MM.1S (cell line): ENCODE measurements at regions not wholly inside any gene's neighbourhood (a gene's known extent, or its start where the extent isn't known, plus 50 kb on each side); places are given as distances from the start of the nearest gene placed in this dataset.

Source experiments
- DNase-seq: peaks from one replicate; pipeline ENCODE4 v3.0.0-alpha.2; 2015
- H2AFZ ChIP-seq: fragments of 300-600 bp; sonication (generic); 2 replicates; pipeline ENCODE4 v1.6.0; 2016; ENCODE audit warnings: antibody characterized with exemption, low read length
- H3F3A ChIP-seq: fragments of 300-600 bp; sonication (generic); 2 replicates; pipeline ENCODE4 v1.6.1; 2016; ENCODE audit warnings: mild to moderate bottlenecking, antibody characterized with exemption, low read length, moderate library complexity, mixed read lengths; ENCODE audit not compliant: insufficient read depth
- H3K27ac ChIP-seq: fragments of 300-600 bp; sonication (generic); 2 replicates; pipeline ENCODE4 v1.5.1; 2016; ENCODE audit warnings: mild to moderate bottlenecking, low read length
- H3K27me3 ChIP-seq: fragments of 300-600 bp; sonication (generic); replicated peaks from 2 replicates; pipeline ENCODE4 v1.6.0; 2016; ENCODE audit warnings: low read length; ENCODE audit not compliant: insufficient read depth
- H3K36me3 ChIP-seq: fragments of 300-600 bp; sonication (generic); replicated peaks from 2 replicates; pipeline ENCODE4 v1.6.1; 2016; ENCODE audit warnings: mild to moderate bottlenecking, low read length, mixed read lengths; ENCODE audit not compliant: insufficient read depth
- H3K4me1 ChIP-seq: fragments of 300-600 bp; sonication (generic); 2 replicates; pipeline ENCODE4 v1.6.1; 2016; ENCODE audit warnings: low read length, mixed read lengths
- H3K4me2 ChIP-seq: fragments of 300-600 bp; sonication (generic); 2 replicates; pipeline ENCODE4 v1.6.0; 2016; ENCODE audit warnings: low read depth, low read length
- H3K4me3 ChIP-seq: fragments of 300-600 bp; sonication (generic); 2 replicates; pipeline ENCODE4 v1.5.1; 2016; ENCODE audit warnings: low read length, mixed read lengths
- H3K79me2 ChIP-seq: fragments of 300-600 bp; sonication (generic); 2 replicates; pipeline ENCODE4 v1.6.1; 2016; ENCODE audit warnings: mixed run types, low read length, mixed read lengths
- H3K9ac ChIP-seq: fragments of 300-600 bp; sonication (generic); 2 replicates; pipeline ENCODE4 v1.6.1; 2016; ENCODE audit warnings: low read length, mixed read lengths
- H3K9me2 ChIP-seq: fragments of 300-600 bp; sonication (generic); replicated peaks from 2 replicates; pipeline ENCODE4 v1.6.1; 2016; ENCODE audit warnings: mild to moderate bottlenecking, low read length, mixed read lengths; ENCODE audit not compliant: insufficient read depth
- H3K9me3 ChIP-seq: fragments of 300-600 bp; sonication (generic); replicated peaks from 2 replicates; pipeline ENCODE4 v1.6.1; 2016; ENCODE audit warnings: mild to moderate bottlenecking, low read length, mixed read lengths; ENCODE audit not compliant: insufficient read depth
- H4K20me1 ChIP-seq: fragments of 300-600 bp; sonication (generic); 2 replicates; pipeline ENCODE4 v1.6.1; 2016; ENCODE audit warnings: mild to moderate bottlenecking, low read length, moderate library complexity, mixed read lengths; ENCODE audit not compliant: insufficient read depth
- EZH2 ChIP-seq: fragments of 300-600 bp; sonication (generic); optimal IDR thresholded peaks from 2 replicates; pipeline ENCODE3; 2017; ENCODE audit warnings: low read depth, mild to moderate bottlenecking, antibody characterized with exemption, low read length, mixed read lengths
- EZH2phosphoT487 ChIP-seq: fragments of 300-600 bp; sonication (generic); IDR thresholded peaks from 2 replicates; pipeline ENCODE4 v1.6.1; 2018; ENCODE audit warnings: antibody characterized with exemption, low read length
- TF ChIP-seq, protein P1 (sequence below): fragments of 300-600 bp; sonication (generic); IDR thresholded peaks from 2 replicates; pipeline ENCODE4 v1.5.1; 2016; ENCODE audit warnings: antibody characterized with exemption, low read length, mixed read lengths

GRCh38 chr5:8576178-8576577 lies 707.2 kb downstream of the MTRR start:
- H4K20me1 ChIP-seq, result no peaks in the 10 kb centered on the region
- H3K4me2 ChIP-seq, result no peak overlapping the region
- no peaks in the 10 kb centered on the region for H3K9me3 ChIP-seq
- no peaks in the 10 kb centered on the region for H3F3A ChIP-seq
- H3K4me3 ChIP-seq, result no peak overlapping the region
- H3K4me1 ChIP-seq, result no peaks in the 10 kb centered on the region
- no peaks in the 10 kb centered on the region for H3K79me2 ChIP-seq
- H3K27me3 ChIP-seq, result no peaks in the 10 kb centered on the region
- TF ChIP-seq, protein P1, sequence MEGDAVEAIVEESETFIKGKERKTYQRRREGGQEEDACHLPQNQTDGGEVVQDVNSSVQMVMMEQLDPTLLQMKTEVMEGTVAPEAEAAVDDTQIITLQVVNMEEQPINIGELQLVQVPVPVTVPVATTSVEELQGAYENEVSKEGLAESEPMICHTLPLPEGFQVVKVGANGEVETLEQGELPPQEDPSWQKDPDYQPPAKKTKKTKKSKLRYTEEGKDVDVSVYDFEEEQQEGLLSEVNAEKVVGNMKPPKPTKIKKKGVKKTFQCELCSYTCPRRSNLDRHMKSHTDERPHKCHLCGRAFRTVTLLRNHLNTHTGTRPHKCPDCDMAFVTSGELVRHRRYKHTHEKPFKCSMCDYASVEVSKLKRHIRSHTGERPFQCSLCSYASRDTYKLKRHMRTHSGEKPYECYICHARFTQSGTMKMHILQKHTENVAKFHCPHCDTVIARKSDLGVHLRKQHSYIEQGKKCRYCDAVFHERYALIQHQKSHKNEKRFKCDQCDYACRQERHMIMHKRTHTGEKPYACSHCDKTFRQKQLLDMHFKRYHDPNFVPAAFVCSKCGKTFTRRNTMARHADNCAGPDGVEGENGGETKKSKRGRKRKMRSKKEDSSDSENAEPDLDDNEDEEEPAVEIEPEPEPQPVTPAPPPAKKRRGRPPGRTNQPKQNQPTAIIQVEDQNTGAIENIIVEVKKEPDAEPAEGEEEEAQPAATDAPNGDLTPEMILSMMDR, result no peak
- TF ChIP-seq EZH2 (no peak), EZH2phosphoT487 (no peak)
- no peak overlapping the region for H3K9ac ChIP-seq
- H3K27ac ChIP-seq, result no peak overlapping the region
- no peak for DNase-seq
- no peaks in the 10 kb centered on the region for H3K9me2 ChIP-seq
- no peak overlapping the region for H2AFZ ChIP-seq
- no peaks in the 10 kb centered on the region for H3K36me3 ChIP-seq

DNA sequence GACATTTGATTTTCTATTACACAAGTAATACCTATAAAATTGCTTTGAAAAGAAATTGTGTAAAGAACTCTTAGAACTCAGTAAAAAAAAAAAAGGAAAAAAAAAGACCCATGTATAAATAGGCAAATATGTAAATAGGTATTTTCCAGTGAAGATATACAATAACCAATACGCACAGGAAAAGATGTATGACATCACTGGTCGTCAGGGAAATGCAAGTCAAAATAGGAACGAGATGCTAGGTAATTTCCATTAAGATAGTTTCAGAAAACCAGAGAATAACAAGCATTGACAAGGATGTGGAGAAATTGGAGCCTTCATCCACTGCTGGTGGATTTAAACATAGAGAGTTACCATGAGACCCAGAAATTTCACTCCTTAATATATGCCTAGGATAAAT lies 708.8 kb downstream of the MTRR start:
- H3K9me3 ChIP-seq, result no peaks in the 10 kb centered on the region
- H2AFZ ChIP-seq, result no peak overlapping the region
- no peaks in the 10 kb centered on the region for H3K36me3 ChIP-seq
- no peak for DNase-seq
- no peaks in the 10 kb centered on the region for H3K9me2 ChIP-seq
- no peak overlapping the region for H3K4me2 ChIP-seq
- H3F3A ChIP-seq, result no peaks in the 10 kb centered on the region
- H3K27ac ChIP-seq, result no peak overlapping the region
- H3K27me3 ChIP-seq, result no peaks in the 10 kb centered on the region
- H4K20me1 ChIP-seq, result no peaks in the 10 kb centered on the region
- no peaks in the 10 kb centered on the region for H3K79me2 ChIP-seq
- no peaks in the 10 kb centered on the region for H3K4me1 ChIP-seq
- H3K4me3 ChIP-seq, result no peak overlapping the region
- H3K9ac ChIP-seq, result no peak overlapping the region
- TF ChIP-seq, protein P1, result no peak
- no peak for TF ChIP-seq EZH2
- no peak for TF ChIP-seq EZH2phosphoT487

DNA sequence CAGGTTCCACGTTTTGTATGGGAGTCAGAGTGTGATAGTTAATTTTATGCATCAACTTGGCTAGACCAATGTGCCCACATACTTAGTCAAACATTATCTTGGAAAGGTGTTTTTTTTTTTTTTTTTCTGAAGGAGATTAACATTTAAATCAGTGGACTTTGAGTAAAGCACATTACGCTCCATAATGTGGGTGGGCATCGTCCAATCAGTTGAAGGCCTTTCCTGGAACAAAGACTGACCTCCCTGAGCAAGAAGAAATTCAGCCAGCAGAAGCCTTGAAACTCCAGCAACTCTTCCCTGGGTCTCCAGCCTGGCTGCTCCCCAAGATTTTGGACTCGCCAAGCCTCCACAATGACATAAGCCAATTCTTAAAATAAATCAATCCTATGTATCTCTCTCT lies 711.4 kb downstream of the MTRR start:
- no peaks in the 10 kb centered on the region for H3K9me2 ChIP-seq
- H3K27me3 ChIP-seq, result no peaks in the 10 kb centered on the region
- no peak overlapping the region for H2AFZ ChIP-seq
- no peaks in the 10 kb centered on the region for H4K20me1 ChIP-seq
- no peaks in the 10 kb centered on the region for H3K36me3 ChIP-seq
- no peaks in the 10 kb centered on the region for H3K4me1 ChIP-seq
- H3K4me2 ChIP-seq, result no peak overlapping the region
- no peak for DNase-seq
- no peak overlapping the region for H3K9ac ChIP-seq
- TF ChIP-seq, protein P1, result no peak
- TF ChIP-seq EZH2phosphoT487 (no peak), EZH2 (no peak)
- H3K27ac ChIP-seq, result no peak overlapping the region
- no peaks in the 10 kb centered on the region for H3K9me3 ChIP-seq
- H3F3A ChIP-seq, result no peaks in the 10 kb centered on the region
- H3K4me3 ChIP-seq, result no peak overlapping the region
- no peaks in the 10 kb centered on the region for H3K79me2 ChIP-seq

GRCh38 chr5:8581047-8581446 lies 712.1 kb downstream of the MTRR start:
- TF ChIP-seq EZH2phosphoT487 (no peak), EZH2 (no peak)
- TF ChIP-seq, protein P1, result no peak
- H3K9ac ChIP-seq, result no peak overlapping the region
- no peaks in the 10 kb centered on the region for H3F3A ChIP-seq
- H3K4me3 ChIP-seq, result no peak overlapping the region
- no peaks in the 10 kb centered on the region for H3K79me2 ChIP-seq
- no peaks in the 10 kb centered on the region for H3K4me1 ChIP-seq
- no peaks in the 10 kb centered on the region for H3K36me3 ChIP-seq
- no peak overlapping the region for H2AFZ ChIP-seq
- no peak overlapping the region for H3K4me2 ChIP-seq
- H4K20me1 ChIP-seq, result no peaks in the 10 kb centered on the region
- DNase-seq, result no peak
- no peak overlapping the region for H3K27ac ChIP-seq
- no peaks in the 10 kb centered on the region for H3K27me3 ChIP-seq
- H3K9me3 ChIP-seq, result no peaks in the 10 kb centered on the region
- no peaks in the 10 kb centered on the region for H3K9me2 ChIP-seq
